HG02623 (cell line): ENCODE measurements at regions not wholly inside any gene's neighbourhood (a gene's known extent, or its start where the extent isn't known, plus 50 kb on each side); places are given as distances from the start of the nearest gene placed in this dataset.
"Not testable (repeated sequence)": the region's sequence is repeated elsewhere in the genome, so short reads cannot be mapped to it uniquely, and the experiment has no call there.

ENCODE experiments used
- ATAC-seq: cut with Tn5 transposase; IDR thresholded peaks from one replicate; pipeline ENCODE4 v1.9.1; 2021; ENCODE audit warnings: moderate library complexity; ENCODE audit not compliant: unreplicated experiment

DNA sequence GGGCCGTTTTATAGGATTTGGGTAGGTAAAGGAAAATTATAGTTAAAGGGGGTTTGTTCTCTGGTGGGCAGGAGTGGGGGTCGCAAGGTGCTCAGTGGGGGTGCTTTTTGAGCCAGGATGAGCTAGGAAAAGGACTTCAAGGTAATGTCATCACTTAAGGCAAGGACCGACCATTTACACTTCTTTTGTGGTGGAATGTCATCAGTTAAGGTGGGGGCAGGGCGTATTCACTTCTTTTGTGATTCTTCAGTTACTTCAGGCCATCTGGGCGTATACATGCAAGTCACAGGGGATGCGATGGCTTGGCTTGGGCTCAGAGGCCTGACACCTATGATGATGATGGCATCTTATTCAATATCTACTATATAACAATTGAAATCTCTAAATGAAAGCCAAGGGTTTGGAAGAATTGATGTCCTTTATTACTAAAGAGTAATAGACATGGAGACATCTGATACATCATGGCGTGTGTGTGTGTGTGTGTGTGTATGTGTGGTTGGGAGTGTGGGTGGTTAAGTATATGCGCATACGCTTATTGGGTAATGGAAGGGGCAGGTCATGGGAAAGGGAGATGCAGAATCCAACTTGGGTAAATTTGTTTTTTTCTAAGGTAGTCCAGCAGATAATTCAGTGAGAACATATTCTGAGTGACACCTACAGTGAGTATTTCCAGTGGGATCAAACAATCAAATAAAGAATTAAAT, 236.9 kb upstream of the DUSP10 start:
- ATAC-seq = not testable (repeated sequence)

DNA sequence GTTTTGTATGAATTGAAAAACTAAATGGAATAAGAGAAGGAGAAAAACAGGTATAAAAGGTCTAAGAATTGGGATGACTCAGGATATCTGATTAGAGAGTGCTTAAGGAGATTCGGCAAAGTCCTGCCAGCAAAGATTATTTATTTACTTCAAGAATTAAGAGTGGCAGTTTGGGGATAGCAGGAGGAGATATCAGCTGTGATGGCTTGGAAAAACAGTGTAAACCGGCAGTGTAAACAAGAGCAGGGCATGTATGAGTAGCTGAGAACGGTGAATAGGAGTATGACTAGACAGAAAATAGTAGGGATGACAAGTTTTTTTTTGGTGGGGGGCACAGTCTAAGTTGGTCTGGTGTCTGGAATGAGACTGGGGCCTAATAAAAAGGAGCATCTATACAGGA, 231.9 kb upstream of the DUSP10 start:
- ATAC-seq = not testable (repeated sequence)

GRCh38 chr1:221972276-221973235, 230.7 kb upstream of the DUSP10 start:
- no peak for ATAC-seq

DNA sequence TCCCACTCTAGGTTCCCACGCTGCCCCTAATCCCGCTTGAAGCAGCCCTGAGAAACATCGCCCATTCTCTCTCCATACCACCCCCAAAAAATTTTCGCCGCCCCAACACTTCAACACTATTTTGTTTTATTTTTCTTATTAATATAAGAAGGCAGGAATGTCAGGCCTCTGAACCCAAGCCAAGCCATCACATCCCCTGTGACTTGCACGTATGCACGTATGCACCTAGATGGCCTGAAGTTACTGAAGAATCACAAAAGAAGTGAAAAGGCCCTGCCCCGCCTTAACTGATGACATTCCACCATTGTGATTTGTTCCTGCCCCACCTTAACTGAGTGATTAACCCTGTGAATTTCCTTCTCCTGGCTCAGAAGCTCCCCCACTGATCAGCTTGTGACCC, 229.1 kb upstream of the DUSP10 start:
- ATAC-seq = not testable (repeated sequence)

DNA sequence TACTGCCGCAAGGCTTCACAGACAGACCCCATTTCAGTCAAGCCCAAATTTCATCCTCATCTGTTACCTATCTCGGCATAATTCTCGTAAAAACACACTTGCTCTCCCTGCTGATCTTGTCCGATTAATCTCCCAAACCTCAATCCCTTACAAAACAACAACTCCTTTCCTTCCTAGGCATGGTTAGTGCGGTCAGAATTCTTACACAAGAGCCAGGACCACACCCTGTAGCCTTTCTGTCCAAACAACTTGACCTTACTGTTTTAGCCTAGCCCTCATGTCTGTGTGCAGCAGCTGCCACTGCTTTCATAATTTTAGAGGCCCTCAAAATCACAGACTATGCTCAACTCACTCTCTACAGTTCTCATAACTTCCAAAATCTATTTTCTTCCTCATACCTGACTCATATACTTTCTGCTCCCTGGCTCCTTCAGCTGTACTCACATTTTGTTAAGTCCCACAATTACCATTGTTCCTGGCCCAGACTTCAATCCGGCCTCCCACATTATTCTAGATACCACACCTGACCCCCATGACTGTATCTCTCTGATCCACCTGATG, 227.5 kb upstream of the DUSP10 start:
- ATAC-seq = not testable (repeated sequence)

DNA sequence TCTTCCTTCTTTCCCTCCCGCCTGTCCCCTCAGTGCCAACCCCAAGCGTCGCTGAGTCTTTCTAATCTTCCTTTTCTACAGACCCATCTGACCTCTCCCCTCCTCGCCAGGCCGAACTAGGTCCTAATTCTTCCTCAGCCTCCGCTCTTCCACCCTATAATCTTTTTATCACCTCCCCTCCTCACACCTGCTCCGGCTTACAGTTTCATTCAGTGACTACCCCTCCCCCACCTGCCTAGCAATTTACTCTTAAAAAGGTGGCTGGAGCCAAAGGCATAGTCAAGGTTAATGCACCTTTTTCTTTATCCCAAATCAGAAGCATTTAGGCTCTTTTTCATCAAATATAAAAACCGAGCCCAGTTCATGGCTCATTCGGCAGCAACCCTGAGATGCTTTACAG, 225.6 kb upstream of the DUSP10 start:
- not testable (repeated sequence) for ATAC-seq

- not testable (repeated sequence) for ATAC-seq
These were observed 225.0 kb upstream of the DUSP10 start for GRCh38 chr1:221966888-221967287.

- not testable (repeated sequence) for ATAC-seq
These were observed 224.0 kb upstream of the DUSP10 start for GRCh38 chr1:221965891-221966290.

DNA sequence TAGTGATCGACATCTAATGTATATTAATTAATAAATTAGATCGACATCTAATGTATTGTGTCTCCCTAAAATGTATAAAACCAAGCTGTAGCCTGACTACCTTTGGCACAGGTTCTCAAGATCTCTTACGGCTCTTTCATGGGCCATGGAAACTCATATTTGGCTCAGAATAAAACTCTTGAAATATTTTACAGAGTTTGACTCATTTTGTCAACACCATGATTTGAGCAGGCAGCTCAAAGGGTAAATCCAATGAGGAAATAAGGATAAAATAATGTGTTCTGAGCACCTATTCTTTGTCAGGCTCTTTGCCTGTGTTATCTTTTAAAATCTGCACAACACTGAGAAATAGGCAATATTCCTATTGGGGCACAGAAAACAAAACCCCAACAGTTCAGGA, 223.4 kb upstream of the DUSP10 start:
- no peak for ATAC-seq

DNA sequence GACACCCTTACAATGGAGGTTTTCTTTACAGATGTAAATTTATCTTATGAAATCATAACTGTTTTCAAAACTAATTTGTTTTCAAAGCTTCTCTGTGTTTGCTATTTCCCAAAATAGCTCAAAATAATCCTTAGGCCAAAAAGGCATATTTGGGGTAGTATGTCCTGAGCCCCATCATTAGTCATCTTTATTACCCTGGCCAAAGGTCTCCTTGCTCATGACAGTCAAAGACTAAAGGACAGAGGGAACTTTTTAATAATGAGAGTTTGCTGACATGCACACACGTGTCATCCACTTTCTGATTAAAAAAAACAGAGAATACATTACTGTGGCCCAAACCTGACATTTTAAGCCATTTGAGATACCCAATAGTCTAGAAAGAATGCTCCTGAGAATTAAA, 221.9 kb upstream of the DUSP10 start:
- ATAC-seq = no peak

DNA sequence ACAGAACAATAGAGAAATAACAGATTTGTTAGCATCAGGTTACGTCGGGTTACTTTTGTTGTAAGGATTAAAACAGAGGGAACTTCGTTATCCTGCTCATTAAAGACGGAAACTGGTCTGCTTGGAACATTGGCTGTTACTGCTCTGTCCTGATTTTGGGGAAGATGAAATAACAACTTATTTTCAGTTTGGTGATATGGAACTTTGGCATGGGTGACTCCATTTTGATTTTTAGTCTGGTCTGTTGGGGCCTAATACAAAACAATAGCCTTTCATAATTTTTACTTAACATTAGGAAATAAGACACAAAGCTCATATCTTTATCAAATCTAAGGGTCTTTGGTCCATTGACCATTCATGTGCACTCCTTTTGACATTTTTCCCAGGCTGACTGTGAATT, 220.5 kb upstream of the DUSP10 start:
- no peak for ATAC-seq

DNA sequence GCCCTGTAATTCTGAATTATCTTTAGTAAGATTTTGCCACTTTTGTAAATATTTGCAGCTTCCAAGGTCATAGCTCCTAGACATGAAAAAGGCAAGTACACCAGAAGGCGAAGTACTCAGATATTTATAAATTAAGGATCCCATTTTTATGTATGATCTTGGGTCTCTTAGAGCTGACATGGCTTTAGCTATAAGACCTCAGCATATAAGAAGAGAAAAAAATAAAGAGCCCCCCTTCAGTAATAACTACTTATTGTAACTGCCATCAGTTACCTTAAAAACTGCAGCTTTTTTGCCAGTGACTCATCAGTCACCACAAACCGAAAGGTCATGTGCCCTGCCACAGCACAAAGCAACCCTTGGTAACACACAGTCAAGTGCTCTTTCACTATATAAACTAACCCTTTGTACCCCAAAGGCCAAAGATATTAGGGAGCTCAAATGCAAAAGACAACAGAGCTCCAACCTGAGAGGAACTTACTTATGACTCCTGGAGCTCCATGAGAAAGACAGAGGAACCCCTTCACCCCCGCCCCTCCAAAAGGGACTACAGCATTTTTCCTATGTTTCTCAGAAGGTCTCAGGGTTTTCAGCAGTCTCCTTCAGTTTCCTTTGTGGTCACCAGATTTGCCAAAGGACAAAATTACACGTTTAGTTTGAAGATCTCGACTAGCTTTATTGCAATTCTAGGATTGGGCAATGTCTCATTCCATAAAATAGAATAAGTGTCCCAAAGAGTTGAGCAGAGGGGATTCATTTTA, 219.8 kb upstream of the DUSP10 start:
- peak; percentile 96 for ATAC-seq

GRCh38 chr1:221958161-221958562, 216.3 kb upstream of the DUSP10 start:
- ATAC-seq = not testable (repeated sequence)

- not testable (repeated sequence) for ATAC-seq
These were observed 215.5 kb upstream of the DUSP10 start for GRCh38 chr1:221957350-221957749.

- no peak for ATAC-seq
These were observed 208.1 kb upstream of the DUSP10 start for GRCh38 chr1:221949996-221950395.

- ATAC-seq = no peak
These were observed 206.6 kb upstream of the DUSP10 start for GRCh38 chr1:221948459-221948858.

GRCh38 chr1:221947731-221948130, 205.8 kb upstream of the DUSP10 start:
- ATAC-seq = no peak

DNA sequence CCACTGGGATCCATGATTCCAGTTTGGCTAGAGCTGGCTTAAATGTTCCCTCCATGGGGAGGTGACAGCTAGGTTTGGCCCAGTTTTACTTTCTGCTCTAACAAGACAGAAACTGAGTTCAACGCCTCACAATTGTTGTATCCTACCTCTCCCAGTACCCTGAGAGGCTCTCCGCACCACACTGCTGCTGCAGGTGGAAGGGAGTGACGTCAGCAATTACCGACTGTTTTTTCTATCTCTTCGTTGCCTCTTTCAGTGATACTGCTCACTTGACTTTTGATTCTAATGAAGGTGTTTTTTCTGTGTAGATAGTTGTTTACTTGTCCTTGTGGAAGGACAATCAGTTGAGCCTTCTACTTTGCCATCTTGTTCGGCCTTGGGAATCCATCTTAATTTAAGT, 204.9 kb upstream of the DUSP10 start:
- ATAC-seq = no peak

- no peak for ATAC-seq
These were observed 203.8 kb upstream of the DUSP10 start for GRCh38 chr1:221945669-221946068.

DNA sequence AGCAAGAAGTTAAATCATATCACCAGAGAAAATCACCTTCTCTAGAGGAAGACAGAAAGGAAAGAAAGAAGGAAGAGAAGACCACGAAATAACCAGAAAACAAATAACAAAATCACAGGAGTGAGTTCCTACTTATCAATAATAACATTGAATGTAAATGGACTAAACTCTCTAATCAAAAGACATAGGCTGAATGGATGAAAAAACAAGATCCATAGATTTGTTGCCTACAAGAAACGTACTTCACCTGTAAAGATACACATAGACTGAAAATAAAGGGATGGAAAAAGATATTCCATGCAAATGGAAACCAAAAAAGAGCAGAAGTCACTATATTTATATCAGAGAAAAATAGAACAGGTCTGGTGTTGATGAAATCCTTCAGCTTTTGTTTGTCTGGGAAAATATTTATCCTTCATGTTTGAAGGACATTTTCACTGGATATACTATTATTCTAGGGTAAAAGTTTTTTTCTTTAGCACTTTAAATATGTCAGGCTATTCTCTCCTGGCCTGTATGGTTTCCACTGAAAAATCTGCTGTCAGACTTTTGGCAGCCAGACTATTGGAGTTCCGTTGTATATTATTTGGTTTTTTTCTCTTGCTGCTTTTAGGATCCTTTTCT, 202.5 kb upstream of the DUSP10 start:
- ATAC-seq = no peak
